ENCODE measurements at regions not wholly inside any gene's neighbourhood (a gene's known extent, or its start where the extent isn't known, plus 50 kb on each side); places are given as distances from the start of the nearest gene placed in this dataset.

GRCh38 chr13:30030141-30030750, 179.8 kb upstream of the UBL3 start:
- no peak for ATAC-seq (replicated peaks)
- no peak overlapping the region for H3K4me3 Mint-ChIP-seq
- no peaks in the 10 kb centered on the region for H3K27me3 Mint-ChIP-seq
- H3K9me3 Mint-ChIP-seq: no peaks in the 10 kb centered on the region
- H3K4me1 Mint-ChIP-seq: no peaks in the 10 kb centered on the region
- H3K36me3 Mint-ChIP-seq (ENCODE audit: low read depth): no peaks in the 10 kb centered on the region
- H3K27ac Mint-ChIP-seq: no peak overlapping the region

GRCh38 chr13:30027569-30028455, 177.4 kb upstream of the UBL3 start:
- Mint-ChIP-seq H3K9me3 (no peaks in the 10 kb centered on the region), H3K4me1 (no peaks in the 10 kb centered on the region), H3K4me3 (no peak overlapping the region), H3K27ac (no peak overlapping the region), H3K27me3 (no peaks in the 10 kb centered on the region), H3K36me3 (ENCODE audit: low read depth) (no peaks in the 10 kb centered on the region)
- ATAC-seq (replicated peaks): no peak

- no peak overlapping the region for H3K27ac Mint-ChIP-seq
- H3K27me3 Mint-ChIP-seq: no peaks in the 10 kb centered on the region
- no peaks in the 10 kb centered on the region for H3K9me3 Mint-ChIP-seq
- no peaks in the 10 kb centered on the region for H3K36me3 Mint-ChIP-seq (ENCODE audit: low read depth)
- no peak for ATAC-seq (replicated peaks)
- no peak overlapping the region for H3K4me3 Mint-ChIP-seq
- no peaks in the 10 kb centered on the region for H3K4me1 Mint-ChIP-seq
Measured at GRCh38 chr13:30026909-30027308, 176.5 kb upstream of the UBL3 start.

DNA sequence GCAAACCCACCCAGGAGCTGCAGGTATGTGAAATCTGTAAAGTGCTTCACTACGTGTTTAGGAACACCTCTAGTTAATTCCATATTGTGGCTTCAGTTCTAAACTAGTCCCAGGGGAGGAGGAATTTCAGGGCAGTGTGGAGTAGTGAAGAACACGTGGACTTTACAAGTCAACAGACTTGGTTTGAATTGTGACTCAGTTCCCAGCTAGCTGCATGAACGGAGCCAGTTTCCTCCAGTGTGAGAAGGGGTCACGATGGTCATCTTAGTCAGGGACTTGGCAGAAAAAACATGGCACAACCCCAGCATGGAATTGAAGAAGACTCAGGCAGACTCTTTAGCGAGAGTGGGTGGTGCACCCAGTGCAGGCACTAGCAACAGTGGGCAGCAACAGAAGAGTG, 175.7 kb upstream of the UBL3 start:
- Mint-ChIP-seq H3K27me3 (no peaks in the 10 kb centered on the region), H3K36me3 (ENCODE audit: low read depth) (no peaks in the 10 kb centered on the region), H3K4me1 (no peaks in the 10 kb centered on the region), H3K9me3 (no peaks in the 10 kb centered on the region), H3K27ac (no peak overlapping the region), H3K4me3 (no peak overlapping the region)
- ATAC-seq (replicated peaks): no peak

DNA sequence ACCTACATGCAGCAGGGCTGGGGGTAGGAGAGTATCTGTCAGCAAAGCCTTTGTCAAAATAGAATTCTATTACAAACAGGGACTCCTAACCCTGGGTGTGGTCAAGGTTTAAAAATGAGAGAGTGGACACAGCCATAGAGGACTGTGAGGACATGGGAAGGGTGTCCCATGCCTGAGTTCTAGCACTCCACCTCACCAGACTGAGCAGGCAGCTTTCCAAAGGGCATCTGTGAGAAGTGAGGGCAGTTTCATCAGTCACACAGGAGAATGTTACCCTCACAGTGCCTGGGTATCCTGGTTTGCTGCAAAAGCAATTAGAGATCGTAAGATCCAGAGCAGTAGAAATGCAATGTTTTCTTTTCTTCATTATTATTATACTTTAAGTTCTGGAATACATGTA, 174.9 kb upstream of the UBL3 start:
- H3K36me3 Mint-ChIP-seq (ENCODE audit: low read depth): no peaks in the 10 kb centered on the region
- no peaks in the 10 kb centered on the region for H3K4me1 Mint-ChIP-seq
- H3K27ac Mint-ChIP-seq: no peak overlapping the region
- no peaks in the 10 kb centered on the region for H3K27me3 Mint-ChIP-seq
- ATAC-seq (replicated peaks): no peak
- H3K9me3 Mint-ChIP-seq: no peaks in the 10 kb centered on the region
- H3K4me3 Mint-ChIP-seq: no peak overlapping the region

DNA sequence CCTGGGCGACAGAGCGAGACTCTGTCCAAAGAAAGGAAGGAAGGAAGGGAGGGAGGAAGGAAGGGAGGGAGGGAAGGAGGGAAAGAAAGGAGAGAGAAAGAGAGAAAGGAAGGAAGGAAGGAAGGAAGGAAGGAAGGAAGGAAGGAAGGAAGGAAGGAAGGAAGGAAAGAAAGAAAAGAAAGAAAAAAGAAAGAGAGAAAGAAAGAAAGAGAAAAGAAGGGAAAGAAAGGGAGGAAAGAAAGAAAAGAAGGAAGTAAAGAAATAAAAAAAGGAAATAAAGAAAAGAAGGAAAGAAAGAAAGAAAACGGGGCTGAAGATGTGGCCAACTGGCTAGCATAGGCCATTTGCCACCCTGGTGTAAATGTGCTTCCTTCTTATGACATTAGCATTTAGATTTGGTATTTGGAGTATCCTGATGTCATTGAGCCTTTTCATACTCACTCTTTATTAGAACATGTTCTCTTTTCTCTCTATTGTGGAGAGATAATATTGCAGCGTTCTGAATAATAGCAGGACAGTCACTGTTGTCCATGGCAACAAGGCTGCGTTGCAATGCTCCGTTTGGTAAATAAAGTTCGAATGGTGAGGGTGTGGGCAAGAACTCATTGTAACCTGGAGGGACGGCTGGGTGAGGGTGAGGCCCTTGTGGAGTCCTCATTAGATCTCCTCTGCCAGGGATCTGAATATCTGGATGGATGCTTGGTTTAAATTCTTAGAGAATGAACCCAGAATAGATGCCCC, 173.9 kb upstream of the UBL3 start:
- no peaks in the 10 kb centered on the region for H3K4me1 Mint-ChIP-seq
- ATAC-seq (replicated peaks): no peak
- no peaks in the 10 kb centered on the region for H3K9me3 Mint-ChIP-seq
- no peaks in the 10 kb centered on the region for H3K36me3 Mint-ChIP-seq (ENCODE audit: low read depth)
- no peak overlapping the region for H3K27ac Mint-ChIP-seq
- H3K4me3 Mint-ChIP-seq: no peak overlapping the region
- peaks cover 4% of the 10 kb centered on the region for H3K27me3 Mint-ChIP-seq

DNA sequence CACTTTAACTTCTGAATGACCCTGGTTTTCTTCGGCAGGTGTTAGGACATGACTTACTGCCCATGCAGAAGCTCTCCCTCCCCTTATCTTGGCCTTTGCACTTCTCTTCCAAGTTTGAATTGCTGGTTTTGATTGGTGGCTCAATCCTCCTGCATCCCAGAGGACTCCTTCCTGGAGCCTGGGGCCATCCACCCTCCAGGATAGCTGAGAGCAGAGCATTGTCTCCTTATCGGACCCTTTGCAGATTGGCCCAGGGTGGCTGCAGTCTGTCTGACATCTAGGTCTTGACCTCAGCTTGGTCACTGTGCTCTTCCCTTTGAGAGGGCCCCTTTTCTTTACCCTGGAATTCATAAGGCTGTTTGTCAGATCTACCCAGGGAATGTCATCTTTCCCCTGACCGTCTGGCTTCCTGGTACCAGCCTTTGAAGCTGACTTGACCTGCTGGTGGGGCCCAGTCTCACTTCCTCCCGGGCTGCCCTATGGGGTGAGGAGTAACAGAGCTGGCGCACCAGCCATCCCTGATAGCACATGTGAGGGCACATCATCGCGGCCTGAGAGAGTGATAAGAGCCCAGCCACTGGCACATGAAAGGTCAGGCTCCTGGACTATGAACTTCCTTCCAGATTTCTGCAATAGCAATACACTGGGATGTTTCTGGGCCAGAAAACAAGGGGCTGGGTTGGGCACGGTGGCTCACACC, 172.9 kb upstream of the UBL3 start:
- no peaks in the 10 kb centered on the region for H3K9me3 Mint-ChIP-seq
- peaks cover 4% of the 10 kb centered on the region for H3K27me3 Mint-ChIP-seq
- no peak for ATAC-seq (replicated peaks)
- H3K4me1 Mint-ChIP-seq: no peaks in the 10 kb centered on the region
- no peak overlapping the region for H3K4me3 Mint-ChIP-seq
- no peak overlapping the region for H3K27ac Mint-ChIP-seq
- H3K36me3 Mint-ChIP-seq (ENCODE audit: low read depth): no peaks in the 10 kb centered on the region

DNA sequence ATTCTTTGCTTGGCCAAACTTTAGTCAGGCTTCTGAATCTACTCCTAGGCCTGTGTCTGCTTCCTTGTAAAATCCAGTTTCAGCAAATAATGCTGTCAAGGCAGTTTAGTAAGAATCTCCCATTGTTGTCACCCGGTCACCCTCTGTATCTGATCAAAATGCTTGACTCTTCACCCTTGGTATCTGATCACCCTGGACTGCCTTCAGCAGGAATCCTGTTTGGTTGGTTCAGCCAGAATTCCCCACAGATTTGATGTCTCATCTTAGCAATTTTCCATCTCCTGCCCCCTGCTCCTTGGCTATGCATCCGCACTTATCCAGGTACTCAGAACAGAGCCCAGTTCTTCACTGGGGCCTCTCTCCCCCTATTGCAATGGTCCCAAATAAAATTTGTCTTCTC, 172.4 kb upstream of the UBL3 start:
- Mint-ChIP-seq H3K9me3 (no peaks in the 10 kb centered on the region), H3K4me1 (no peaks in the 10 kb centered on the region), H3K4me3 (no peak overlapping the region), H3K36me3 (ENCODE audit: low read depth) (no peaks in the 10 kb centered on the region), H3K27ac (no peak overlapping the region), H3K27me3 (peaks cover 5% of the 10 kb centered on the region)
- no peak for ATAC-seq (replicated peaks)

GRCh38 chr13:30022256-30022655, 171.8 kb upstream of the UBL3 start:
- H3K4me3 Mint-ChIP-seq: no peak overlapping the region
- H3K4me1 Mint-ChIP-seq: no peaks in the 10 kb centered on the region
- ATAC-seq (replicated peaks): no peak
- H3K27ac Mint-ChIP-seq: no peak overlapping the region
- peaks cover 9% of the 10 kb centered on the region for H3K27me3 Mint-ChIP-seq
- H3K9me3 Mint-ChIP-seq: no peaks in the 10 kb centered on the region
- no peaks in the 10 kb centered on the region for H3K36me3 Mint-ChIP-seq (ENCODE audit: low read depth)

GRCh38 chr13:30021611-30022010, 171.2 kb upstream of the UBL3 start:
- ATAC-seq (replicated peaks): no peak
- Mint-ChIP-seq H3K4me3 (no peak overlapping the region), H3K36me3 (ENCODE audit: low read depth) (no peaks in the 10 kb centered on the region), H3K9me3 (no peaks in the 10 kb centered on the region), H3K4me1 (no peaks in the 10 kb centered on the region), H3K27ac (no peak overlapping the region), H3K27me3 (peaks cover 9% of the 10 kb centered on the region)

DNA sequence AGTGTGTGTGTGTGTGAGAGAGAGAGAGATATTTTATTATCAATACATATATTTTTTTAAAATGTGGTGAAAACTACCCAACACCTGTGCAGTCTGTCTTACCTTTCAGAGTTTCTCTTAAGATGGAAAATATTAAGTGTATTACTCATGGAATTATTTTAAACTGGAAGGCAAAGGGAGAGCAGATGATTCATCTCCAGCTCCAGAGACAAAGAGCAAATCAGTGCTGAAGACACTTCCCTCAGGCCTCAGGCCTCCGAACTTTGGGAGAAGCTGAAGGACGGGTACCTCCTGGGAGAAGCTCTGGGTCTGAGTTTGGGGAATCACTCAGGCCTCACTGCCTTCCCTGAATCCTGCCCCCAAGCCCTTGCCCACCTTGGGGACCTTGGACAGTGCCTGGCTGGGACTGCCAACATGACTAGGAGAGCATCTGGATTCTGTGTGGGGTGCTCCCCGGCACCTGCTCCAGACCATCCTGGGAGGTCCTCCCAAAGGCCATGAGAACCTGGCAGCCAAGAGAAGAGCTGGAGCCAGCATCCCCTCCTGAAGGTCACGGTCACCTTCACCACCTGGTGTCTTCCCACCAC, 170.4 kb upstream of the UBL3 start:
- Mint-ChIP-seq H3K27ac (no peak overlapping the region), H3K36me3 (ENCODE audit: low read depth) (no peaks in the 10 kb centered on the region), H3K4me1 (no peaks in the 10 kb centered on the region), H3K27me3 (peaks cover 10% of the 10 kb centered on the region), H3K4me3 (no peak overlapping the region), H3K9me3 (no peaks in the 10 kb centered on the region)
- no peak for ATAC-seq (replicated peaks)

DNA sequence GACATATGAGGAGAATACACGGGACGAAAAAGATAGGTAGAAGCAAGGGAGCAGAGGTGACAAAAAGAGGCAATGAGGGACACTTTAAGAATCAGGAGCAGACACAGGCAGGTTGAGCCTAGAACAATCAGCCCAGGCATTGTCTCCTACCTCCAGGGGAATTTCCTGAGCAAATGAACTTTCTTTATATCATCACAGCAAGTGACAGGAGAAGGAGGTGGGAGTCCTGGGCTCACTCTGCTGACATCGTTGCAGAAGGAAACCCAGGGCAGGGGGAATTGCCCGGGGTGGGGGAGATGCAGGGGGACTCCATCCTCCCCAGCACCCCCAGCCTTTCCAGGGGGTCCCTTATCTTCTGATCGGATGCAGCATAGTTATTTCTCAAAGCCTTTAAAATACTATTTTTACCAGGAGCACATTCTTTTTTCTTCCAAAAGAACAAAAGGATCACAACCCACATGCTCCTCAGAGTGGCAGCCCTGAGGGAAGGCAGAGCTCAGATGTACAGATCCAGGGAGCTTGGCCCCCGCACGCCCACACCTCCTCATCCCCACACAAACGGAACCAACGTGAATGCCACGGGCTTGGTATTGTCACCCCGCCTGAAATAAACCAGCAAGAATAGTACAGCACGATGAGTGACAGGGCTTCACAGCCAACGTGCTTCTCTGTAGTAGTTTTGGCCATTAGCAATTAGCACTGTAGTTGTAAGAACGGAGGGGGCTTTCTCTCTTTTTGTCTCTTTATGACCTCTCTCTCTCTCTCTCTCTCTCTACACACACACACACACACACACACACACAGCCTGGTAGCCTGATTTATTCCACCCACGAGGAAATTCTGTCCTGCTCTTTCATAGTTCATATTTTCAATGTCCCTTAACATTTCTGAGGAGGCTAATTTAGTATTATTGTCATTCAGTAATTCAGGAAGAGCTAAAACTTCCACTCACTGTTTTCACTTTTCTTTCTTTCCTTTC, 169.5 kb upstream of the UBL3 start:
- no peak overlapping the region for H3K4me3 Mint-ChIP-seq
- no peaks in the 10 kb centered on the region for H3K36me3 Mint-ChIP-seq (ENCODE audit: low read depth)
- peaks cover 12% of the 10 kb centered on the region for H3K27me3 Mint-ChIP-seq
- no peak overlapping the region for H3K27ac Mint-ChIP-seq
- ATAC-seq (replicated peaks): no peak
- H3K9me3 Mint-ChIP-seq: no peaks in the 10 kb centered on the region
- H3K4me1 Mint-ChIP-seq: no peaks in the 10 kb centered on the region

DNA sequence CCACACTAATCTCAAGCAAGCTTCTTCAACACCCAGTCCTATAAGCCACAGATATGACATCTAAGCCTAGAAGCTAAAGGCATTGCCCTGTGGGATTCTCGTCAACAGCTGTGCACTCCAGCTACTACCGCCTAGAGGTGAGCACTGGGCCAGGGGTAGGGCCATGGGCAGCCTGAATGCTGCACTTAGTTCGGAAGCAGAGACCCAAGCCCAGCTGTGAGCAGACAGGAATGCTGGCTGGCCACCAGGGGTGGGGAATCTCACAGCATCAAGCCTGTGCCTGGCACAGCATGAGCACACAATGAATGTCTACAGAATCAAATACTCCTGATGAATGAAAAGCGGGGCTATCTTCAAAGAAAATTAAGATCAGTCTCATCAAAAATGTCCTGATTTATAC, 167.5 kb upstream of the UBL3 start:
- Mint-ChIP-seq H3K9me3 (no peaks in the 10 kb centered on the region), H3K36me3 (ENCODE audit: low read depth) (no peaks in the 10 kb centered on the region), H3K27ac (no peak overlapping the region), H3K27me3 (peaks cover 15% of the 10 kb centered on the region), H3K4me1 (no peaks in the 10 kb centered on the region), H3K4me3 (no peak overlapping the region)
- no peak for ATAC-seq (replicated peaks)

Data from activated T-helper 17 cell treated with anti-CD3 and anti-CD28 coated beads, Interleukin-2, amount 50 U/mL, for 72 hours (primary cell).